Limb (tissue), 2 donors: ENCODE measurements at regions not wholly inside any gene's neighbourhood (a gene's known extent, or its start where the extent isn't known, plus 50 kb on each side); places are given as distances from the start of the nearest gene placed in this dataset.
A peak's percentile ranks its signal among the peaks of the same experiment; 100 is the strongest.

Experiments
- DNase-seq, 2 donors: peaks; one replicate each; pipeline ENCODE4 v3.0.0-alpha.2; 2016; ENCODE audit errors: extremely low spot score in 2 of 2

DNA sequence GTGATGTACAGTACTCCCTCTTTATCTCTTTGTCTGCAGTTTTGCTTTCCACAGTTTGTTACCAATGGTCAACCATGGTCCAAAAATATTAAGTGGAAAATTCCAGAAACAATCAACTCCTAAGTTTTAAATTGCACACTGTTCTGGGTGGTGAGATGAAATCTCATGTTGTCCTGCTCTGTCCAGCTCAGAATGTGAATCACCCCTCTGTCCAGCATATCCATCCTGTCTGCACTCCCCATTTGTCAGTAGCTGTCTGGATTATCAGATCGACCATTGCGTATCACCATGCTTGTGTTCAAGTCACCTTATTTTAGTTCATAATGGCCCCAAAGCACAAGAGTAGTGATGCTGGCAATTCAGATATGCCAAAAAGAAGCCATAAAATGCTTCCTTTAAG lies 118.2 kb upstream of the PDE4B start:
- DNase-seq: no peak

DNA sequence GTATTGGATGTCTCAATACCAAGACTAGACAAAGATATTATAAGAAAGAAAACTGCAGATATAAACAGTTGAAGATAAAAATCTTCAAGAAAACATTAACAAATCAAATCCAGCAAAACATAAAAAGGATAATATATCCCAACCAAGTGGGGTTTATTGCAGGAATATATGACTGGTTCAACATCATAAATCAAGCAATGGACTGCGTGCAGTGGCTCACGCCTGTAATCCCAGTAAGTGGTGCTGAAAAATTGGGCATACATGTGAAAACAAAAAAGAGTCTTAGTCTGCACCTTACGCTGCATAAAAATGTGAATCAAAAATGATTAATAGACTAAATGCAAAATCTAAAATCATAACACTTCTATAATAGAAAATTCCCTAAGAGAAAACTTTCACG lies 112.9 kb upstream of the PDE4B start:
- no peak for DNase-seq

DNA sequence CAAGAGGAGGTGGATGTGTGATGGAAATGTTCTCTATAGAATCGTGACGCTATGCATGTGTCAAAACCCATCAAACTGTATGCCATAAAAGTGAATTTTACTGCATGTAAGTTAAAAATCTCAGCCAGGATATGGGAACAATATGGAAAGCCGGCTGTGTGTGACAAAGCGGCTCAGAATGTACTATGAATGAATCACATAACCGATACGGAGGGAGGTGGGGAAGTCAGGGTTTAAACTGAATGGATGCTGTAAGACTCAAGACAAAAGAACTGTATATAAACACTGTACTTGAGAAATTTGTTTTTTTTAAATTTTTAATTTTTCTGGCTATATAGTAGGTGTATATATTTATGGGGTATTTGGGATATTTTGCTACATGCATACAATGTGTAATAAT lies 111.6 kb upstream of the PDE4B start:
- no peak for DNase-seq

DNA sequence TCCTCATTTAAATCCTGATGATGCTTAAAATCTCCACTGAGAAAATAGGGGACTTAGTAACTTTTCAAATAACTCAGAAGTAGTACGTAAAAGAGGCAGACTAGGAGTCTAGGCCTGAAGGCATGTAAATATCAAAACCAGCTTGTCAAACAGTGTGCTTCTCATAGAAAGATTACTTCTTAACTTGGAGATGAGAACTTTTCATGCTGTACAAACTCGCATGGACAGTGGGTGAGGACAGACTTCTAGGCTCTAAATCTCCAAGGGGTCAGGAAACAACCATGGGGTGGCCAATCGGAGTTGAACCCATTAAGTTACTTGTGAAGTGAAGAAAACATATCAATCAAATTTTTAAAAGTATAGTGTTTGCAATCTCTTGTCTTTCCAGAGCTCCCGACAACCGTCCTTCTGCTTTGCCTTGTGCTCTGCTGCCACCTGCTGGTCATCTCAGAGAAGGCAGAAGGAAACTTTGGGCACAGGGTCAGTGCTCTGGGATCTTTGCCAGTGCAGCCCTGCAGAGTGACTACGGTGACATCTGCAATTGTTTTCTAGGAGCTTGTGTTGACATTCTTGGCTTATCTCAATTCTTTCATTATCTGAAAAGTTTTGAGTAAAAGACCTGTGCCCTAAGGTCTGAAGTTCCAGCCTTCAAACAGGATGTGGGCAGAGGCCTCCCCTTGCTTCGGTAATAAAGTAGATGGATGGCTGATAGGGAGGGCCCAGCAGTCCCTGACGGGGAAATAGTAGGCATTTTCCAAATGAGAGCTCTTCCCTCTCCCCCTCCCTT lies 105.1 kb upstream of the PDE4B start:
- peak; percentile 86 to 90 for DNase-seq

DNA sequence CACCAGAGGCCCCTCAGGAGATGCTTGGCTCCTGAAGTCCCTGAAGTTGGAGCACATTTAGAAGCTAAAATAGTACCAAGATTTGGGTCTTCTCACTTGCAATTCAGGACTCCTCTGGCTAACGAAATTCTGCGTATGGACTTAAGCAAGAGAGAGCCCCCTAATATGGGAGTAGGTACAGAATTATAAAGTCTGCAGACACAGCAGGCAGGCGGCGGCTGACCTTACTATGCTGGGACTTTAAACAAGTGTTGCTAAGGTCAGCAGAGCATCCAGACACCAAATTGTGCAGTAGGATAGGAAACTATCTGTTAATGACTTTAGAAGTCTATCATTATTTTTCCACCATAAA lies 104.5 kb upstream of the PDE4B start:
- DNase-seq: no peak

DNA sequence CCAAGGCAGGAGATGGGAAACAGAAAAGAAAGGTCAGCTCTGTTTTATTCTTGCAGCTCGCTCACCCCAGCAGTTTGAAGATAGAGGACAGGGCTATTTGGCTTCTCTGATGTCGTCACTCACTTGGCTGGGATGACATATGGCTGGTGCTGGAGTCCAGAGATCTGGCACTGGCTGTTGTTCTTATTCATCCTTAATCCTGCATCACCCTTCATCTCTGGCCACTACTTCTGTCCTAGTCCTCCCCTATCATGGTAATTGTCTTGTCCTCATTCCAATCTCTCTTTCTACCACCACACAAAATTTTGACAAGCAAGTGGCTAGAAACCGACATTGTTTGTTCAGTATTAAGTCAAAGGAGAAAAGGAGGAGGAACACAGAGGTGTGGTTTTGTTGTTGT lies 103.8 kb upstream of the PDE4B start:
- no peak for DNase-seq

DNA sequence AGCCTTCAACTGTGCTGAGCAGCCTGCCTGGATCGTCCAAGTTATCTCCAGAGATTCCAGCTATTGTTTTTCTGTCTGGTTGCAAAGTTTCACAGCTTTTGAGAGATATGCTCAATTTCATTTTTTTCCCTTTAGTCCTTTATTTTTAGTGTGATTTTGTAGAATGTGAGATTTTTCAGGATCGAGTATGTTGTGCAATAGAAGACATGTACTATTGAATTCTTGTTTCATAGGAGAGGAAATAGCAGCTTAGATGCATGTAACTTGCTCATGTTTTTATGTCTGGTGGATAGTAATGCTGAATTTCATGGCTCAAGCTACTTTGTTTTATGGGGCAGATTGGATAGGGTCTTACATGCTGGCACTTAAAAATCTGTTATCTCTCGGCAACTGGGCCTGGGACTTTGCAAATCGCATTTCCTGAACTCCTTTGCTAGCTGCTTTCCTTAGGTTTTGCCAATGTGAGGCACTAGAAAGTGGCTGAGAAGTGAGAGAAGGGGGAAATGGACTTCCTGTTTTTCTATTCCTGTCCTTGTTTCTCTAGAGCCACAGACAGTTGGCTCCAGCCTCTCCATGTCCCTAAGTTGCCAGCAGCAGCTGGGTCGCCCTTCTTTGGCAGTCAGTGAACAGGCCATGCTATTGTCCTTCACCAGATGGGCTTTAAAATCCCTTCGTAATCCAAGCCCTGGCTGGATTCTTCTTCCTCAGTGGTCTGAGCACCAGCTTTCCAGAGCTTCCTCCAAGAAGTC lies 101.4 kb upstream of the PDE4B start:
- DNase-seq: no peak

DNA sequence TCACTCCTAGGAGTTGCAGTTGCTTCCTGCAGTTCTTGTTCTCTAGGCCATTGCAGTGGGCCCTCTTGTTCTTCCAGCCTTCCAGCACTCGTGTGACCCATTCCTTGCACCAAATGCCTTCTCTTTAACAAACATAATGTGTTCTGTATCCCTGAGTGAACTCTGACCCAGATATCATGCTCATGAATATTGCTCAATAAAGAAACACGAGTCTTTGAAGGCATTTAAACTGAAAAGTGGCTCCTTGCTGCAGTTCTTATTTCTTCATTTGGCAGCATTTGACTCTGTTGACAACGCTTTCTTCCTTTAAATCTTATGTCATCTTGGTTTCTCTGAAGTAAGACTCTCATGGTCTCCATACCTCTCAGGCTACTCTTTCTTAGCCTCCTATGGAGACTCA lies 100.7 kb upstream of the PDE4B start:
- DNase-seq: no peak

DNA sequence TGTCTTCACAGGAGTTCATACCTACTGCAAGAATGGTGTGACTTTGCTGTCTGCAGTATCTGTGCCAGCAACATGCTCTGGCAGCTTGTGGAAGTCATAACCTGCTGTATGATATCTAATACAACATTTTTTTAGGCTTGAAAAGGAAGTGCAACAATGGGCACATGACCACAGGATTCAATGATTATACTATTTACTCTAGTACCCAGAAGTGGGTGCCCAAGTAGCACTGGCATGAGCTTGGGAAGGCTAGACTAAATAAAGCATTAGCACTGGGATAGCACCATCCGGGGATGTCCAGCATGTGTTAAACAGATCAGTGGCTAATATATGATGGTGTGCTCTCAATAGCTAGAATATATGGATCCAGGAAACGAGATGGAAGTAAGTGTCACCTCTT lies 98.6 kb upstream of the PDE4B start:
- DNase-seq: no peak

DNA sequence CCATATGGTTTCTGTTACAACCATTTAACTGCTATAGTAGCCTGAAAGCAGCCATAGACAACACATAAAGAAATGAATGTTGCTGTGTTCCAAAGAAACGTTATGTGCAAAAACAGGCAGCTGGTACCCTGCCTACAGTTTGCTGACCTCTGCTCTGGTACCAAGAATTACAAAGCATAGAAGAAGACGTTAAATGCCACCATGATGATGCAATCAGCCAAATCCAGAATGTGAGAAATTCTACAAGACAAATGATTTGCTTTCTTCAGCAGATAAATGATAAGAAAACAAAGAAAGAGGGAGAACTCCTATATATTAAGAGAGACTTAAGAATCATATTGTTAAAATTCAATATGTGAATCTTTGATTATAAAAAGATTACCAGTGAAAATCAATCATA lies 97.8 kb upstream of the PDE4B start:
- DNase-seq: no peak

DNA sequence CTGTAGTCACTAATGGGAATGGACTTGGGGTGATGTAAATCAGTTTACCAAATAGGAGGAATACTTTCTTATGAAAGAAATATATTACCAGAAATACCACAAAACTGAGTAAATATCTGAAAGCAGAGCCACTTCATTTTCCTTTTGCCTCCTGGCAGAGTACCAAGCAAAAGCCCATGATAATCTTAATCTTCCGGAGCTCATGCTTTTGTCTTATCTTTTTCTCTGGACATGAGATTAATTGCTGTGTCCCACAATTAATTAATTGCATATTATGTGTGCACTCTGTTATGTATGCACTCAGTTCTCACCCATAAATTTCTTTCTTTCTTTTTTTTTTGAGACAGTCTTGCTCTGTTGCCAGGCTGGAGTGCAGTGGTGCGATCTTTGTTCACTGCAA lies 94.1 kb upstream of the PDE4B start:
- no peak for DNase-seq

DNA sequence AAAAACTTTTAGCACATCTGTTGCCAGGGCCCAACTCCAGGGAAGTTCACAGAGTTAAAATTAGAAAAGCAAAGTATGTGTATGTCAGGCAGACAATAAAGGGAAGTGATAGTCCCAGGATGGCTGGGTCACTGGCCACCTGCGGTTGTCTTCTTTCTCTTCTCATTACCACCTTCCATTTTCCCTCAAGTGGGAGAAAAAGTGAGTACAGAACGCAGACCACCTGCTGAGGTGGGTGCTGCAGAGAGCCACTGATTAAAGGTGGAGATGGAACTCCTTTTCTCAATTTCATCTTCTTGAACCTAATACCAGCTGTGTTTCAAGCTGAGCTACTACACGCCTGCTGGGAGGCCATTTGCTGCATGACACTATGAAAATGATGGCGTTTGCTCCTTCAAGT lies 88.8 kb upstream of the PDE4B start:
- no peak for DNase-seq

DNA sequence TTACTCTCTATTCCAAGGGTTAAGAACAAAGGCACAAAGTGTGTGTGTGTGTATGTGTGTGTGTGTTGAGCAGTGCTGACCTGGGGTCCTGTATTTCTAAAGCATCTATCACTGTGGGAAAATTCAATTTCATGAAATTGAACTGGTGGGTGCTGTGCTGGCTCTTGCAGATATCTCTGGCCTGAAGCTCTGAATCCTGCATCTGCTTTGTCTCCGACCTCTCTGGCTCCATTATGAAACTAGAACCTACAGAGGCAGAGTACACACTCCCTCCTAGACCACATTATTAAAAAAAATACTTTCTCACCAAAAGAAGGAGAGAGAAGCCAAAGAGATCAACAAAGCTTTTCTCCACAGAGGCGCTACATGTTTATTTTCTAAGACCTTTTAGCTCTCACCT lies 88.4 kb upstream of the PDE4B start:
- no peak for DNase-seq

DNA sequence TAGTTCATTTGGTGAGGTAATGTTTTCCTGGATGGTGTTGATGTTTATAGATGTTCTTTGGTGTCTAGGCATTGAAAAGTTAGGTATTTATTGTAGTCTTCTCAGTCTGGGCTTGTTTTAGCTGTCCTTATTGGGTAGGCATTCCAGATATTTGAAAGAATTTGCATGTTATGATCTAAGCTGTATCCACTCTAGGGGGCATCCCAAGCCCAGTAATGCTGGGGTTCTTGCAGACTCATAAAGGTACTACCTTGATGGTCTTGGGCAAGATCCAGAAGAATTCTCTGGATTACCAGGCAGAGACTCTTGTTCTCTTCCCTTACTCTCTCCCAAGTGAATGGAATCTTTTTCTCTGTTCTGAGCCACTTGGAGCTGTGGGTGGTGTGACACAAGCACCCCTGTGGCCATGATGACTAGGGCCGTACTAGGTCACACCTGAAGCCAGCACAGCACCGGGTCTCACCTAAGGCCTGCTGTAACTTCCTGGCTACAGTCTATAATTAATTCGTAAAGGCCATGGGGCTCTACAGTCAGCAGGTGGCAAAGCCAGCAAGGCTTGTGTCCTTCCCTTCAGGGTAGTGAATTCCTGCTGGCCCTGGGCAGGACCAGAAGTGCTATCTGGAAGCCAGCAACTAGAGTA lies 74.8 kb upstream of the PDE4B start:
- DNase-seq: no peak

DNA sequence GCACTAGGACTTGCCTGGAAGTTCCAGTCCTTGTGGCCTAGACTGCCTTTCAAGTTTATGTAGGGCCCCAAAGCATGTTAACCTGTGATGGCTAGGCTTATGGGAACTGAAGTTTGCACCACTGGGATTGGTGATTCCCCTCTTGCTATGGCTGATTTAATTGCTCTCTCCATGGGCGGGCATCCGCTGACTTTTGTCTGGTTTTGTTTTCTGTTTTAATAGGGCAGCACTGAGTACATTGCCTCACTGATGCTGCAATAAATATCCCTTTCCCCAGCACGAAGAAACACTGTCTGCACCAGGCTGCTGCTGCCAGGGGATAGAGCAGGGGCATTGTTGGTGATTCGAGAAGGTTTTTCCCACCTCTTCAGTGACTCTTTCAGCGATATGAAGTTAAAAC lies 73.3 kb upstream of the PDE4B start:
- no peak for DNase-seq

DNA sequence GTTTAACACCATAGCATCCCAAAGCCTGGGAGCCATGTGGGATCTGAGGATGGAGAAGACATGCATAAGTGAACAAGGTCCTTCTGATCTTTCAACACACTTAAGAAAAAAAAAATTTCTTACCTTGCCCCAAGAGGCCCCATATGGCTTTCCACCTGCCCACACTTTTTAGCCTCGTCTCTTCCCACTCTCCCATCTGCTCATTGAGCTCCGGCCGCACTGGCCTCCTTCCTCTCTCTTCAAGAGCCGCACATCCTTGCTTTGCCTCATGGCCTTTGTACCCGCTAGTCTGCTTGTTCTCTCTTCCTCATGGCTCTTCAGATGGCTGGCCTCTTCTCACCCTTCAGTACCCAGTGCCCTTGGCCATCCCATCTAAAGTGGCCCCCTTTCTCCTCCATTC lies 70.2 kb upstream of the PDE4B start:
- DNase-seq: no peak

DNA sequence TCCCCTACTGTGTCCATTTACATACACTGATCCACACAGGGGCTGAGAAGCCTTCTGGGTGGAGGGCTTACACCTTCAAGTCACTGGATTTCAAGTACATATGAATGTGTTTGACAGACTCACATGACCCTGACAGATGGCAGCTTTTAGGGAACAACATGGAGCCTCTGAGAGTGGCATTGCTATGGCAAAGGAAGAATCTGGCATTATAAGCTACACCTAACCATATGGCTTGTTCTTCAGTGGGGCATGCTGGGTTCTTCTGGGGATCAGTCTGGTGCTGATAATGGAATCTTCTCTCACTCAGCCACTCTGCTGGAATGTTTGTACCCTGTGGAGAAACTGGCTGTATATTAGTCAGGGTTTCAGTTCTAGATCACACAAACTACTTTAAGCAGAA lies 68.5 kb upstream of the PDE4B start:
- no peak for DNase-seq

DNA sequence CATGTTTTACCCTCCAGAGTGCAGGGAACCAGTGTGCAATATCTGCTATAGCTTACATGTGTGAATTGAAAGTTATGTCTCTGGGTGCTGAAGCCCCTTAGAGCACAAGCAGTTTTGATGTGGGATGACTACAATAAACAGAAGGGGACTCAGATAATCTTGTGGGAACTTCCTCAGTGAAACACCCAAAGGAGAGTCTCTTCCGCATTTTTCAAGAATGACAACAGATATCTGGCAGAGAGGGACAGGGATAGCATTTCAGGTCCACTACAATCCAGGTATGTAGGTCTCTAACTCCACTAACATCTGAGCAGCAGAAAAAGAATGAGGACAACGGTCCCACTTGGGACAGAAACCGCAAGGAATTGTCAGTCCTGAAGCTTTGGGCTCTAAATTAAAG lies 67.6 kb upstream of the PDE4B start:
- DNase-seq: no peak

DNA sequence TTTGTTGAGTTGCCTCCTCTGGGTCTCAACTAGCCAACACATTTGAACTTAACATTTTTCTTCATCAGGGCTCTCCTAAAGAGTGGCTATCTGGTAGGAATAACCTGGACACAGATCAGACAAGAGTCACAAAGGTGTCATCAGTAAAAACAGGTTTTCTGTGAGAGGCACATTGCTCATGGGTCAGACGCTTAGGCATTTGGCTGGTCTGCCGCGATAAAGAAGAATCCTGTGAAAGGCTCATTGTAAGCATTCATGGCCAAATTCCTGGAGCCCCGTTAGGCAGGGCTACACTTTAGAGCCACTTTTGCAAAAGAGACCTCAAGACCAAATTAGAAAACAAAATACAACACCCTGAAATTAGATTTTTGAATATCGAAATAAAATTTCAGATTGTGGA lies 64.2 kb upstream of the PDE4B start:
- no peak for DNase-seq

DNA sequence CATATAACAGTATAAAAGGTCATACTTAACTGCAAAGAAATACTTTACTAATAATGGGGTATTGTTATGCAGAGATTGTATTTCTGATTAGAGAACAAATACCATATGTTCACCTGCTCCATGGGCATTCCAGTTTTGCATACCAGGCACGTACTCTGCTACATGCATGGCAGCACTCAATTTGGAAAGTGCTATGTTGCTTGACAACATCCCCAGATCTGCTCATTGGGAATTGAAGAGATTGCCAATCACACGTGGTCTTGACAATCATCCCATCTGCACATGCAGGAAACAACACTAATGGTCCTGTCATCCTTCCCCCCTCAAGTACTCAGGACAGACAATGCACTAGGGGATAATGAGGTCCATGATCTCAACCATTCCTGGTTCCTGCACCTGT lies 63.4 kb upstream of the PDE4B start:
- DNase-seq: no peak

DNA sequence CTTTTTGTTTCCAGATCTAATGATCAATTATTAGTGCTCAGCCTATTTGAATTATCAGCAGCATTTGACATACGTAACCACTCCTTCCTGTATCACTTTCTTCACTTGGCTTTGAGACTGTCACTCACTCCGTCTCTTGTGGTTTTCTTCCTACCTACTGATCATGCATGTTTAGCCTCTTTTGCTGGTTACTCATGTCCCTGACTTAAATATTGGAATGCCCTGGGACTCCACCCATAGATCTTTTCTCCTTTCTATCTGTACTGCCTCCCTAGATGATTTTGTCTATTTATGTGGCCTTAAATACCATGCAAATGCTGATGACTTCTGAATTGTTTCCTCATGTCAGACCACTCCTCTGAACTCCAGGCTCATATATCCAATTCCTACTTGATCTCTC lies 57.7 kb upstream of the PDE4B start:
- DNase-seq: no peak

DNA sequence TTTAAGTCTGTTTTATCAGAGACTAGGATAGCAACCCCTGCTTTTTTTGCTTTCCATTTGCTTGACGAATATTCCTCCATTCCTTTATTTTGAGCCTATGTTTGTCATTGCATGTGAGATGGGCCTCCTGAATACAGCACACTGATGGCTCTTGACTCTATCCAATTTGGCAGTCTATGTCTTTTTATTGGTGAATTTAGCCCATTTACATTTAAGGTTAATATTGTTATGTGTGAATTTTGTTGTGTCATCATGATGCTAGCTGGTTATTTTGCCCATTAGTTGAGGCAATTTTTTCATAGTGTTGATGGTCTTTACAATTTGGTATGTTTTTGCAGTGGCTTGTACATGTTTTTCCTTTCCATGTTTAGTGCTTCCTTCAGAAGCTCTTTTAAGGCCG lies 50.7 kb upstream of the PDE4B start:
- DNase-seq: no peak
